K562 (cell line): ENCODE measurements at regions not wholly inside any gene's neighbourhood (a gene's known extent, or its start where the extent isn't known, plus 50 kb on each side); places are given as distances from the start of the nearest gene placed in this dataset.

Source experiments
- ATAC-seq: fragments of 200-7000 bp; cut with Tn5 transposase; 3 replicates; pipeline ENCODE4 v1.9.1; 2020; ENCODE audit warnings: moderate library complexity
- BruUV-seq: library from RNA; stranded (reverse); fragments of 400-500 nt; replicated peaks from 2 replicates; lab custom pipeline; 2021; lab: Mats Ljungman, UMichigan
- CTCF ChIA-PET: fragments of 300-600 bp; formaldehyde crosslinking; extraction: SDS; loops from one replicate; lab custom pipeline; 2021; ENCODE audit warnings: low intra/inter-chr PET ratio; lab: Yijun Ruan, JAX
- POLR2A ChIA-PET: fragments of 300-600, 350-650 bp; sonication (Branson Sonifier 250); formaldehyde crosslinking; extraction: SDS; loops from one replicate; lab custom pipeline; 2021; ENCODE audit warnings: antibody characterized with exemption, inconsistent platforms; lab: Yijun Ruan, JAX
- DNase-seq, 4 experiments: peaks; one replicate each; pipeline versions ENCODE4 v3.0.0 to v3.0.0-alpha.2; 2011 to 2018; ENCODE audit warnings: low spot score in 3 of 4, mixed read lengths in 3 of 4; ENCODE audit errors: extremely low read depth in 1 of 4
- FAIRE-seq: peaks from 2 replicates; lab custom pipeline; 2011; peaks lifted over from hg19 to GRCh38; lab: Jason Lieb, UNC
- H2AFZ ChIP-seq: 2 replicates; pipeline ENCODE4 v1.6.0; 2011; ENCODE audit warnings: low read depth, low read length, control low read depth, inconsistent platforms
- H3K27ac ChIP-seq: fragments of 200-600 bp; 3 replicates; pipeline ENCODE4 v1.8.0; 2011; ENCODE audit warnings: low read depth, mild to moderate bottlenecking, control low read depth, inconsistent platforms, low read length, moderate library complexity, mixed read lengths; ENCODE audit errors: extremely low read depth
- H3K27me3 ChIP-seq, 2 experiments: fragments of 300-600 bp in 1 of 2; 2 replicates in 1 of 2; 3 replicates in 1 of 2; pipeline versions ENCODE4 v1.6.0 to v1.8.0; 2011; ENCODE audit warnings: inconsistent platforms in 2 of 2, low read length in 2 of 2, mild to moderate bottlenecking in 1 of 2, mixed read lengths in 1 of 2, moderate library complexity in 1 of 2; ENCODE audit not compliant: control insufficient read depth in 2 of 2, insufficient read depth in 2 of 2
- H3K36me3 ChIP-seq: fragments of 300-600 bp; 3 replicates; pipeline ENCODE4 v1.8.0; 2011; ENCODE audit warnings: mild to moderate bottlenecking, low read length, inconsistent platforms; ENCODE audit not compliant: control insufficient read depth, insufficient read depth
- H3K4me1 ChIP-seq, 2 experiments: fragments of 200-600 bp in 1 of 2; replicated peaks in 1 of 2; 2 replicates in 1 of 2; 3 replicates in 1 of 2; pipeline versions ENCODE4 v1.5.1 to v1.8.0; 2011; ENCODE audit warnings: inconsistent platforms in 2 of 2, low read length in 2 of 2, mild to moderate bottlenecking in 1 of 2, mixed read lengths in 1 of 2, moderate library complexity in 1 of 2; ENCODE audit not compliant: control insufficient read depth in 2 of 2, insufficient read depth in 2 of 2
- H3K4me2 ChIP-seq: 2 replicates; pipeline ENCODE4 v1.6.1; 2011; ENCODE audit warnings: low read length, control low read depth, inconsistent platforms, mixed read lengths; ENCODE audit not compliant: insufficient read depth
- H3K4me3 ChIP-seq: fragments of 200-600 bp; sonication (generic), shearing (Covaris generic); 2 replicates; pipeline ENCODE4 v1.5.1; 2016; ENCODE audit warnings: control low read depth, inconsistent platforms
- H3K79me2 ChIP-seq: fragments of 200-600 bp; 3 replicates; pipeline ENCODE4 v1.8.0; 2011; ENCODE audit warnings: low read length, inconsistent platforms; ENCODE audit not compliant: control insufficient read depth, insufficient read depth
- H3K9ac ChIP-seq, 2 experiments: 2 replicates each; pipeline versions ENCODE4 v1.6.0 to v1.6.1; 2011; ENCODE audit warnings: low read depth in 2 of 2, low read length in 2 of 2, control low read depth in 1 of 2, inconsistent platforms in 1 of 2, mild to moderate bottlenecking in 1 of 2, mixed read lengths in 1 of 2; ENCODE audit not compliant: insufficient read depth in 1 of 2
- H3K9me1 ChIP-seq: one replicate; pipeline ENCODE4 v1.6.0; 2011; ENCODE audit warnings: inconsistent platforms, mild to moderate bottlenecking, low read length, moderate library complexity; ENCODE audit not compliant: control insufficient read depth, insufficient read depth
- H3K9me3 ChIP-seq: replicated peaks from 2 replicates; pipeline ENCODE4 v1.5.1; 2011; ENCODE audit warnings: low read depth, low read length, inconsistent platforms; ENCODE audit not compliant: control insufficient read depth, insufficient read depth
- H4K20me1 ChIP-seq: replicated peaks from 2 replicates; pipeline ENCODE4 v1.6.1; 2011; ENCODE audit warnings: low read length, inconsistent platforms, mixed read lengths; ENCODE audit not compliant: control insufficient read depth, insufficient read depth
- ATF4 ChIP-seq: fragments of 450-650 bp; formaldehyde crosslinking; IDR thresholded peaks from 2 replicates; pipeline ENCODE4 v1.4.0; 2022; ENCODE audit warnings: mild to moderate bottlenecking, moderate library complexity
- CBX1 ChIP-seq: sonication (generic); IDR thresholded peaks from 2 replicates; pipeline ENCODE4 v1.6.1; 2016; ENCODE audit warnings: antibody characterized with exemption, low read depth, mild to moderate bottlenecking
- FOXO4 ChIP-seq: fragments of 450-650 bp; formaldehyde crosslinking; IDR thresholded peaks from 2 replicates; pipeline ENCODE4 v1.4.0; 2020; ENCODE audit warnings: mild to moderate bottlenecking, moderate library complexity
- MITF ChIP-seq: IDR thresholded peaks from 2 replicates; pipeline ENCODE4 v1.6.1; 2014; ENCODE audit warnings: antibody characterized with exemption
- NFE2 ChIP-seq: IDR thresholded peaks from 2 replicates; pipeline ENCODE4 v1.6.1; 2014; ENCODE audit warnings: antibody characterized with exemption, low read depth
- NR3C1 ChIP-seq: sonication (generic); formaldehyde crosslinking; IDR thresholded peaks from 2 replicates; pipeline ENCODE4 v1.8.1; 2022; ENCODE audit warnings: missing genetic modification reagents
- NUFIP1 ChIP-seq: fragments of 450-650 bp; IDR thresholded peaks from 2 replicates; pipeline ENCODE4 v1.6.1; 2018; ENCODE audit not compliant: partially characterized antibody
- TRIM28 ChIP-seq: fragments of 450-650 bp; IDR thresholded peaks from 2 replicates; pipeline ENCODE4 v1.6.1; 2017
- ZKSCAN3 ChIP-seq: fragments of 250-450 bp; sonication (Bioruptor Pico); IDR thresholded peaks from 2 replicates; pipeline ENCODE4 v1.4.0; 2020
- ZNF347 ChIP-seq: fragments of 450-650 bp; formaldehyde crosslinking; IDR thresholded peaks from 2 replicates; pipeline ENCODE4 v1.4.0; 2020; ENCODE audit warnings: low read depth, mild to moderate bottlenecking, moderate library complexity
- ZNF561 ChIP-seq: fragments of 450-650 bp; formaldehyde crosslinking; conservative IDR thresholded peaks from 2 replicates; pipeline ENCODE4 v1.4.0; 2020; ENCODE audit warnings: mild to moderate bottlenecking, moderate library complexity
- ZNF589 ChIP-seq: fragments of 200-800 bp; sonication (Bioruptor generic); IDR thresholded peaks from 2 replicates; pipeline ENCODE4 v1.6.1; 2016; ENCODE audit warnings: low read depth, missing genetic modification characterization, missing compliant biosample characterization
- ZNF695 ChIP-seq: fragments of 450-650 bp; formaldehyde crosslinking; IDR thresholded peaks from 2 replicates; pipeline ENCODE4 v1.4.0; 2020; ENCODE audit warnings: mild to moderate bottlenecking, moderate library complexity
- WGBS: fragments of 100-300 bp; shearing (Covaris generic); methylation state at CpG from one replicate; pipeline ENCODE4 v1.1.6; 2016; ENCODE audit warnings: low coverage, mixed read lengths; ENCODE audit not compliant: insufficient coverage; ENCODE audit errors: missing lambda C conversion rate; 5-methylcytosine and 5-hydroxymethylcytosine counted together
- in situ Hi-C: fragments of 300-500 bp; cut with MboI; formaldehyde crosslinking; loops from 4 replicates; pipeline ENCODE4 v1.15.0; 2018; ENCODE audit warnings: inconsistent platforms, mixed read lengths
- intact Hi-C: fragments of 100-400 bp; cut with micrococcal nuclease; formaldehyde crosslinking; loops from 2 replicates; pipeline ENCODE4 v1.14.2; 2022

- H3K79me2 ChIP-seq, result no peaks in the 10 kb centered on the region
- no peak overlapping the region for H3K4me2 ChIP-seq
- TF ChIP-seq ZNF561 (CRISPR knock-in tag) (no peak), MITF (no peak), CBX1 (no peak), NR3C1 (CRISPR knock-in tag) (no peak), ZNF347 (CRISPR knock-in tag) (no peak), NFE2 (no peak), TRIM28 (no peak), ZNF589 (CRISPR knock-in tag) (no peak), NUFIP1 (no peak), FOXO4 (CRISPR knock-in tag) (no peak), ZNF695 (CRISPR knock-in tag) (no peak), ZKSCAN3 (no peak), ATF4 (no peak)
- no peaks in the 10 kb centered on the region for H3K9me3 ChIP-seq
- FAIRE-seq, result no peak
- no peak overlapping the region for H3K27ac ChIP-seq
- no peaks in the 10 kb centered on the region for H4K20me1 ChIP-seq
- H2AFZ ChIP-seq, result no peak overlapping the region
- H3K9ac ChIP-seq, result no peak overlapping the region
- CTCF ChIA-PET, result interaction anchor here (0.6 kb wide), 1 partner anchor 29 kb away, joined by 3 read pairs; no protein-coding TSS in a partner anchor
- intact Hi-C loops (no loop called here), in situ Hi-C loops (no loop called here)
- H3K4me3 ChIP-seq, result no peak overlapping the region
- H3K9me1 ChIP-seq, result no peaks in the 10 kb centered on the region
- no peak for DNase-seq
- no peaks in the 10 kb centered on the region for H3K27me3 ChIP-seq
- POLR2A ChIA-PET, result no interaction called here
- H3K36me3 ChIP-seq, result no peaks in the 10 kb centered on the region
- WGBS, result 0% methylated on average over 2 of the region's 2 CpGs
- BruUV-seq, result no TSS peak
- no peak for ATAC-seq
- H3K4me1 ChIP-seq, result no peaks in the 10 kb centered on the region
Observed at GRCh38 chr18:1480309-1480708, 575.6 kb downstream of the ADCYAP1 start.
